Uterus (tissue), 3 donors: ENCODE measurements at regions not wholly inside any gene's neighbourhood (a gene's known extent, or its start where the extent isn't known, plus 50 kb on each side); places are given as distances from the start of the nearest gene placed in this dataset. TPM values are rescaled to one million over a fixed set of nuclear protein-coding genes. Genes with fewer than 3 reads are reported as not detected.

ENCODE experiments used
- DNase-seq, 2 donors: peaks; one replicate each; pipeline ENCODE4 v3.0.0-alpha.2; 2019 to 2020
- H3K27ac ChIP-seq, 2 donors: fragments of 200-600 bp; sonication (generic); 1 replicate in 1 of 2; 2 replicates in 1 of 2; pipeline ENCODE4 v1.5.1; 2016 to 2018
- H3K27me3 ChIP-seq, 2 donors: fragments of 200-600 bp; sonication (generic); one replicate each; pipeline ENCODE4 v1.5.1; 2018 to 2019; ENCODE audit warnings: control low read depth in 1 of 2
- H3K36me3 ChIP-seq, 2 donors: fragments of 200-600 bp; sonication (generic); one replicate each; pipeline ENCODE4 v1.5.1; 2019; ENCODE audit warnings: control low read depth in 1 of 2
- H3K4me1 ChIP-seq, 2 donors: fragments of 200-600 bp; sonication (generic); one replicate each; pipeline ENCODE4 v1.5.1; 2018 to 2019; ENCODE audit warnings: control low read depth in 1 of 2
- H3K4me3 ChIP-seq, 2 donors: fragments of 200-600 bp; sonication (generic); 1 replicate in 1 of 2; 2 replicates in 1 of 2; pipeline ENCODE4 v1.5.1; 2018 to 2019; ENCODE audit warnings: mild to moderate bottlenecking in 1 of 2
- H3K9me3 ChIP-seq, 2 donors: fragments of 200-600 bp; sonication (generic); one replicate each; pipeline ENCODE4 v1.5.1; 2019; ENCODE audit warnings: control low read depth in 1 of 2
- CTCF ChIP-seq, 4 experiments: fragments of 200-600 bp in 2 of 4; fragments of 450-650 bp in 2 of 4; sonication (generic) in 2 of 4; IDR thresholded peaks; one replicate each; pipeline ENCODE4 v1.5.1; 2016 to 2019; ENCODE audit warnings: antibody characterized with exemption in 4 of 4, mild to moderate bottlenecking in 2 of 4, moderate library complexity in 1 of 4
- intact Hi-C: fragments of 100-400 bp; cut with DNase I; formaldehyde crosslinking; loops from one replicate; pipeline ENCODE4 v1.15.1; 2023; ENCODE audit warnings: low total_unique reads
- small RNA-seq: library from RNA; depleted of rRNA; stranded (forward); fragments of <200 nt; gene quantifications from one replicate; pipeline ENCODE3, GENCODE V24; 2016
- donor health status: DM: yes; HTN: yes; CAD: no.

GRCh38 chr1:57474137-57474750 is 50.4 kb upstream of the DAB1 start:
- Histone ChIP-seq H3K4me1 (no peaks in the 10 kb centered on the region), H3K27ac (no peak overlapping the region), H3K9me3 (no peaks in the 10 kb centered on the region), H3K36me3 (no peaks in the 10 kb centered on the region), H3K4me3 (no peak overlapping the region), H3K27me3 (no peaks in the 10 kb centered on the region)
- intact Hi-C loops: no loop called here
- DNase-seq: no peak
- TF ChIP-seq CTCF (IDR thresholded peaks at IDR 0.05): no peak

Small RNA genes lying in the stretch of these regions (small RNA-seq; reads per million reads assigned to genes)
- gene AL445193.1: not detected
